CD14-positive monocyte (primary cell): ENCODE measurements at regions not wholly inside any gene's neighbourhood (a gene's known extent, or its start where the extent isn't known, plus 50 kb on each side); places are given as distances from the start of the nearest gene placed in this dataset.

Experiments
- DNase-seq, 3 donors: peaks; one replicate each; pipeline ENCODE4 v3.0.0-alpha.2; 2011 to 2022
- H2AFZ ChIP-seq: 2 replicates; pipeline ENCODE4 v1.6.0; 2012; ENCODE audit warnings: mild to moderate bottlenecking, low read depth, low read length, inconsistent platforms; ENCODE audit not compliant: insufficient read depth, poor library complexity, severe bottlenecking
- H3K27ac ChIP-seq, 2 donors: 1 replicate in 1 of 2; 2 replicates in 1 of 2; pipeline ENCODE4 v1.5.1; 2012 to 2013; ENCODE audit warnings: low read length in 2 of 2, control low read depth in 1 of 2, inconsistent platforms in 1 of 2, low read depth in 1 of 2, mild to moderate bottlenecking in 1 of 2
- H3K27me3 ChIP-seq, 2 donors: one replicate each; pipeline versions ENCODE4 v1.6.0 to v1.6.1; 2011 to 2013; ENCODE audit warnings: low read length in 2 of 2; ENCODE audit not compliant: control insufficient read depth in 2 of 2, insufficient read depth in 2 of 2
- H3K36me3 ChIP-seq, 2 donors: replicated peaks in 1 of 2; 1 replicate in 1 of 2; 2 replicates in 1 of 2; pipeline versions ENCODE4 v1.5.1 to v1.6.1; 2012 to 2013; ENCODE audit warnings: low read length in 2 of 2, control low read depth in 1 of 2, inconsistent platforms in 1 of 2, mild to moderate bottlenecking in 1 of 2; ENCODE audit not compliant: insufficient read depth in 2 of 2, control insufficient read depth in 1 of 2
- H3K4me1 ChIP-seq, 2 donors: 1 replicate in 1 of 2; 2 replicates in 1 of 2; pipeline versions ENCODE4 v1.5.1 to v1.6.1; 2012 to 2013; ENCODE audit warnings: low read length in 2 of 2, control low read depth in 1 of 2, inconsistent platforms in 1 of 2, mild to moderate bottlenecking in 1 of 2, moderate library complexity in 1 of 2; ENCODE audit not compliant: insufficient read depth in 2 of 2, control insufficient read depth in 1 of 2
- H3K4me2 ChIP-seq: replicated peaks from 2 replicates; pipeline ENCODE3; 2012; ENCODE audit warnings: low read length, moderate library complexity, mild to moderate bottlenecking; ENCODE audit not compliant: poor library complexity, severe bottlenecking; ENCODE audit errors: extremely low read depth
- H3K4me3 ChIP-seq, 3 experiments: fragments of 200-600 bp in 1 of 3; sonication (generic) in 1 of 3; replicated peaks in 1 of 3; 1 replicate in 2 of 3; 2 replicates in 1 of 3; pipeline ENCODE4 v1.5.1; 2011 to 2013; ENCODE audit warnings: low read length in 3 of 3, mild to moderate bottlenecking in 3 of 3, control low read depth in 2 of 3, low read depth in 2 of 3, inconsistent platforms in 1 of 3, moderate library complexity in 1 of 3
- H3K79me2 ChIP-seq: 2 replicates; pipeline ENCODE4 v1.6.0; 2012; ENCODE audit warnings: mild to moderate bottlenecking, control low read depth, inconsistent platforms, low read length, moderate library complexity; ENCODE audit not compliant: insufficient read depth
- H3K9ac ChIP-seq: 2 replicates; pipeline ENCODE4 v1.6.0; 2017; ENCODE audit warnings: low read length, mild to moderate bottlenecking; ENCODE audit not compliant: insufficient read depth, poor library complexity, severe bottlenecking
- H3K9me3 ChIP-seq, 2 donors: replicated peaks in 1 of 2; 1 replicate in 1 of 2; 2 replicates in 1 of 2; pipeline versions ENCODE4 v1.5.1 to v1.6.1; 2012 to 2013; ENCODE audit warnings: low read length in 2 of 2, control low read depth in 1 of 2; ENCODE audit not compliant: control insufficient read depth in 1 of 2, insufficient read depth in 1 of 2
- H4K20me1 ChIP-seq: 2 replicates; pipeline ENCODE4 v1.6.0; 2012; ENCODE audit warnings: mild to moderate bottlenecking, low read length, control low read depth, moderate library complexity; ENCODE audit not compliant: insufficient read depth
- H3K27ac Mint-ChIP-seq, 7 donors: one replicate each; pipeline ENCODE4 v1.8.0; 2020; ENCODE audit warnings: mild to moderate bottlenecking in 7 of 7, mixed read lengths in 7 of 7, moderate library complexity in 6 of 7, inconsistent platforms in 2 of 7
- H3K27me3 Mint-ChIP-seq, 3 donors: one replicate each; pipeline ENCODE4 v1.8.0; 2021 to 2022; ENCODE audit warnings: low read depth in 3 of 3, mild to moderate bottlenecking in 3 of 3, mixed read lengths in 3 of 3, moderate library complexity in 3 of 3, inconsistent platforms in 1 of 3
- H3K36me3 Mint-ChIP-seq, 2 donors: one replicate each; pipeline ENCODE4 v1.8.0; 2020; ENCODE audit warnings: mixed read lengths in 2 of 2, inconsistent platforms in 1 of 2, mild to moderate bottlenecking in 1 of 2
- H3K4me1 Mint-ChIP-seq: one replicate; pipeline ENCODE4 v1.8.0; 2020; ENCODE audit warnings: mild to moderate bottlenecking, mixed read lengths
- H3K4me3 Mint-ChIP-seq, 2 donors: one replicate each; pipeline ENCODE4 v1.8.0; 2020; ENCODE audit warnings: mild to moderate bottlenecking in 2 of 2, mixed read lengths in 2 of 2, moderate library complexity in 1 of 2
- H3K9me3 Mint-ChIP-seq, 7 donors: one replicate each; pipeline ENCODE4 v1.8.0; 2020 to 2022; ENCODE audit warnings: mixed read lengths in 7 of 7, mild to moderate bottlenecking in 6 of 7, moderate library complexity in 6 of 7, inconsistent platforms in 2 of 7
- CTCF ChIP-seq: fragments of 200-600 bp; IDR thresholded peaks from one replicate; pipeline ENCODE4 v1.8.0; 2022; ENCODE audit warnings: antibody characterized with exemption, mild to moderate bottlenecking
- WGBS: methylation state at CpG from one replicate; pipeline ENCODE4 v1.1.5; 2013; ENCODE audit warnings: missing lambda C conversion rate; ENCODE audit not compliant: insufficient coverage; 5-methylcytosine and 5-hydroxymethylcytosine counted together
- intact Hi-C, 2 donors: fragments of 100-400 bp; cut with micrococcal nuclease; formaldehyde crosslinking; loops; one replicate each; pipeline versions ENCODE4 v1.15.0 to v1.15.1; 2023

DNA sequence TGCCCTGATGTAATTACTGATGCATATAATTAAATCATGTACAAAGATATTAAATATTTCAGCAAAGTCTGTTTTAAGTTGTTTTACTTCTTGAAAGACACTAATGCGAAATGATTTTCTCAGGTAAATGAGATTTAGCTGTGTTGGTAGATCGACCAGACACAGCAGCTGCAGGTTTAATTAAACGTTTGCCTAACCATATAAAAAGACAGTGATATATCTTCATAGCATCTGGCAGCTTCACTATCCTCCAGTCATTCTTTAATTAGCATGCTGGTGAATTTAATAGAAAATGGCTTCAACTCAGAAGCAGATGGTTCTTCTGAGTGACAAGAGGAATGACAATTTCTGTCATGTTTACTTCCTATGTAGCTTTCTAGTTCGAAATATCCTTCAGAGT, 69.3 kb downstream of the NHLRC3 start:
- no peak overlapping the region for H3K27ac ChIP-seq
- H3K4me1 ChIP-seq, result no peaks in the 10 kb centered on the region
- peaks cover under 1 to 2% (median 2%) of the 10 kb centered on the region in 7 donors for H3K9me3 Mint-ChIP-seq
- peaks cover 0 to 6% (median 4%) of the 10 kb centered on the region in 3 donors for H3K27me3 Mint-ChIP-seq
- H3K9me3 ChIP-seq, result no peaks in the 10 kb centered on the region
- no peak overlapping the region for H2AFZ ChIP-seq
- H3K9ac ChIP-seq, result no peak overlapping the region
- intact Hi-C loops, result no loop called here
- H3K4me3 Mint-ChIP-seq, result no peak overlapping the region
- no peaks in the 10 kb centered on the region for H3K27me3 ChIP-seq
- DNase-seq, result no peak
- no peaks in the 10 kb centered on the region for H3K36me3 ChIP-seq
- no CpG with 5 or more reads among the region's 4 CpGs for WGBS
- H3K36me3 Mint-ChIP-seq, result no peaks in the 10 kb centered on the region
- no peak overlapping the region for H3K4me3 ChIP-seq
- H3K4me1 Mint-ChIP-seq, result no peaks in the 10 kb centered on the region
- H3K4me2 ChIP-seq, result no peak overlapping the region
- no peaks in the 10 kb centered on the region for H3K79me2 ChIP-seq
- no peaks in the 10 kb centered on the region for H4K20me1 ChIP-seq
- no peak for TF ChIP-seq CTCF
- H3K27ac Mint-ChIP-seq, result no peak overlapping the region

GRCh38 chr13:39108783-39109182, 70.5 kb downstream of the NHLRC3 start:
- TF ChIP-seq CTCF, result no peak
- H3K9me3 Mint-ChIP-seq, result peaks cover 0 to 3% (median 1%) of the 10 kb centered on the region in 7 donors
- no peaks in the 10 kb centered on the region for H4K20me1 ChIP-seq
- no peak overlapping the region for H3K4me3 Mint-ChIP-seq
- H3K27ac Mint-ChIP-seq, result no peak overlapping the region
- no peaks in the 10 kb centered on the region for H3K4me1 Mint-ChIP-seq
- no peaks in the 10 kb centered on the region for H3K27me3 ChIP-seq
- WGBS, result no CpG with 5 or more reads among the region's 2 CpGs
- no peaks in the 10 kb centered on the region for H3K36me3 Mint-ChIP-seq
- no peak overlapping the region for H3K4me2 ChIP-seq
- H3K36me3 ChIP-seq, result no peaks in the 10 kb centered on the region
- no peaks in the 10 kb centered on the region for H3K4me1 ChIP-seq
- H3K4me3 ChIP-seq, result no peak overlapping the region
- no peaks in the 10 kb centered on the region for H3K79me2 ChIP-seq
- no peak for DNase-seq
- H3K9ac ChIP-seq, result no peak overlapping the region
- no peak overlapping the region for H2AFZ ChIP-seq
- no peak overlapping the region for H3K27ac ChIP-seq
- H3K27me3 Mint-ChIP-seq, result peaks cover 0 to 6% (median 4%) of the 10 kb centered on the region in 3 donors
- intact Hi-C loops, result no loop called here
- H3K9me3 ChIP-seq, result no peaks in the 10 kb centered on the region
